ENCODE measurements at regions not wholly inside any gene's neighbourhood (a gene's known extent, or its start where the extent isn't known, plus 50 kb on each side); places are given as distances from the start of the nearest gene placed in this dataset.

DNA sequence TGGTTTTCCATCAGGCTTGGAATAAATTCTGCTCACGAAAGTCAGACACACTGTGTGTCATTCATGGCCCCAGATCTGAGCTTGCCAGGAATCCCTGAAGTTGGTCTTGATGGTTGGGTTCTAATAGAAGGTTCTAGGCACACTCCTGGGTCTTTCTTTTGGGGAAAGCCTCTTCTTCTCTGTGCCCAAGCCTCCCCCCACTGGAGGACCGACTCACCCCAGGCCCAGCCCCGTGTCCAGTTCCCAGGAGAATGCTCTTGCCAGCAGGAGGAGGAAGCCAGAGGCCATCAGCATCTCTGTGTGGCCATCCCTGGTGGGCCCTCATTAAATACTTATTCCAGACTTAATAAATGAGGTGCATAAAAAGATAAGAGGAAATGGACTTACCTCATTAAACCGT is 548.0 kb downstream of the TCERG1L start:
- Histone ChIP-seq H3K27ac (no peak overlapping the region), H3K27me3 (peaks cover 0 to 10% (median 8%) of the 10 kb centered on the region in 7 donors), H3K4me1 (no peaks in the 10 kb centered on the region), H3K36me3 (no peaks in the 10 kb centered on the region), H3K9me3 (peaks cover 0 to 20% (median 0%) of the 10 kb centered on the region in 11 donors), H3K4me3 (no peak overlapping the region)
- no peak for DNase-seq
- ATAC-seq: no peak
- 54 to 60% methylated on average over 4 of the region's 4 CpGs for WGBS, 2 donors
- TF ChIP-seq CTCF (IDR thresholded peaks at IDR 0.05): no peak
- intact Hi-C loops (cut with DNase I): no loop called here

DNA sequence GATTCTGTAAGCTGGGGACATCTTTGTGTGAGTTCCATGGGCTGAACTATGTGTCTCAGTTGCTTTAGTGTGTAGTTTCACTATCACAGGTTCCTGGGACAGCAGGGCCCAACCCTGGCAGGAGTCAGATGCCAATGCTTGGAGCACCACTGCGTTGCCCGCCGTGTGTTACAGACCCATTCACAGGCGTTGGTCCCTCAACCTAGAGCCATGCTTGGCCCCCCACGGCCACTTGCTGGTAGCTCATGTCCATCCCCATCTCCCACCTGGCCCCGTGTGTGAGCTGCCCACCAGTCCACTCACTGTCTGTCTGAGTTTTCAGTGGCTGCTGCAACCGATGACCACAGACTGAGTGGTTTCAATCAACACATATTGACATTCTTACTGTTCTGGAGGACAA is 546.9 kb downstream of the TCERG1L start:
- TF ChIP-seq CTCF (IDR thresholded peaks at IDR 0.05): no peak
- peaks cover 0 to 14% (median 9%) of the 10 kb centered on the region in 7 donors for H3K27me3 ChIP-seq

GRCh38 chr10:130766071-130766470 is 545.5 kb downstream of the TCERG1L start:
- Histone ChIP-seq H3K4me1 (no peaks in the 10 kb centered on the region), H3K27me3 (peaks cover 0 to 18% (median 9%) of the 10 kb centered on the region in 7 donors), H3K27ac (no peak overlapping the region), H3K9me3 (peaks cover 0 to 27% (median 0%) of the 10 kb centered on the region in 11 donors), H3K4me3 (no peak overlapping the region), H3K36me3 (no peaks in the 10 kb centered on the region)
- ATAC-seq (no peak), DNase-seq (no peak)
- 65 to 67% methylated on average over 4 of the region's 4 CpGs for WGBS, 2 donors
- TF ChIP-seq CTCF (IDR thresholded peaks at IDR 0.05): no peak
- intact Hi-C loops (cut with DNase I): loop anchor here in 1 of 10 donors (5.0 kb wide), 1 partner anchor 981 kb away; no protein-coding TSS in a partner anchor

More for the DNA sequence above, 546.9 kb downstream of the TCERG1L start:
- WGBS, 2 donors: 81 to 83% methylated on average over 7 of the region's 7 CpGs
- intact Hi-C loops (cut with DNase I): loop anchor here in 1 of 10 donors (5.0 kb wide), 1 partner anchor 983 kb away; no protein-coding TSS in a partner anchor
- no peaks in the 10 kb centered on the region for H3K4me1 ChIP-seq
- H3K9me3 ChIP-seq: peaks cover 0 to 27% (median 0%) of the 10 kb centered on the region in 11 donors
- no peak for DNase-seq
- no peaks in the 10 kb centered on the region for H3K36me3 ChIP-seq
- no peak for ATAC-seq
- H3K27ac ChIP-seq: no peak overlapping the region
- H3K4me3 ChIP-seq: no peak overlapping the region

- no peak overlapping the region for H3K27ac ChIP-seq
- no peak for ATAC-seq
- no peaks in the 10 kb centered on the region for H3K36me3 ChIP-seq
- 75 to 80% methylated on average over 14 of the region's 14 CpGs for WGBS, 2 donors
- TF ChIP-seq CTCF (IDR thresholded peaks at IDR 0.05): no peak
- no peak overlapping the region for H3K4me3 ChIP-seq
- H3K4me1 ChIP-seq: no peaks in the 10 kb centered on the region
- intact Hi-C loops (cut with DNase I): loop anchor here in 1 of 10 donors (5.0 kb wide), 1 partner anchor 980 kb away; no protein-coding TSS in a partner anchor
- no peak for DNase-seq
- H3K27me3 ChIP-seq: peaks cover 0 to 22% (median 6%) of the 10 kb centered on the region in 7 donors
- H3K9me3 ChIP-seq: peaks cover 0 to 27% (median 0%) of the 10 kb centered on the region in 11 donors
Observed at GRCh38 chr10:130767116-130767730, 544.3 kb downstream of the TCERG1L start.
